B cell (primary cell): ENCODE measurements at regions not wholly inside any gene's neighbourhood (a gene's known extent, or its start where the extent isn't known, plus 50 kb on each side); places are given as distances from the start of the nearest gene placed in this dataset.
"Not testable (repeated sequence)": the region's sequence is repeated elsewhere in the genome, so short reads cannot be mapped to it uniquely, and the experiment has no call there.

ENCODE experiments used
- ATAC-seq: fragments of 200-7000 bp; cut with Tn5 transposase; one replicate; pipeline ENCODE4 v1.10.0; 2021; ENCODE audit warnings: low read depth, mild to moderate bottlenecking, moderate number of reproducible peaks, moderate library complexity
- CTCF ChIA-PET: fragments of 350-600 bp; sonication (Branson Sonifier 250); formaldehyde crosslinking; loops from one replicate; lab custom pipeline; 2021; ENCODE audit warnings: antibody characterized with exemption, inconsistent platforms; lab: Charles Lee
- POLR2A ChIA-PET: fragments of 350-600 bp; sonication (Branson Sonifier 250); formaldehyde crosslinking; loops from one replicate; lab custom pipeline; 2021; ENCODE audit warnings: antibody characterized with exemption; lab: Charles Lee
- DNase-seq: peaks from one replicate; pipeline ENCODE4 v3.0.0; 2013
- H2AFZ ChIP-seq: 2 replicates; pipeline ENCODE4 v1.6.1; 2012; ENCODE audit warnings: mild to moderate bottlenecking, low read depth, low read length; ENCODE audit not compliant: insufficient read depth, poor library complexity, severe bottlenecking
- H3K27ac ChIP-seq, 2 donors: 1 replicate in 1 of 2; 2 replicates in 1 of 2; pipeline ENCODE4 v1.5.1; 2012 to 2013; ENCODE audit warnings: low read length in 2 of 2, mild to moderate bottlenecking in 2 of 2, moderate library complexity in 1 of 2
- H3K27me3 ChIP-seq, 4 experiments: fragments of 200-600 bp in 1 of 4; sonication (generic) in 1 of 4; replicated peaks in 1 of 4; 1 replicate in 2 of 4; 2 replicates in 2 of 4; pipeline versions ENCODE4 v1.6.1 to v1.7.0; 2013 to 2016; ENCODE audit warnings: low read length in 3 of 4, mild to moderate bottlenecking in 2 of 4, mixed read lengths in 1 of 4, moderate library complexity in 1 of 4; ENCODE audit not compliant: insufficient read depth in 4 of 4, control insufficient read depth in 3 of 4; ENCODE audit errors: control extremely low read depth in 1 of 4
- H3K36me3 ChIP-seq, 2 experiments: replicated peaks in 1 of 2; 1 replicate in 1 of 2; 2 replicates in 1 of 2; pipeline versions ENCODE4 v1.6.1 to v1.7.1; 2013; ENCODE audit warnings: low read length in 1 of 2; ENCODE audit not compliant: insufficient read depth in 2 of 2, control insufficient read depth in 1 of 2; ENCODE audit errors: control extremely low read depth in 1 of 2, extremely low read depth in 1 of 2
- H3K4me1 ChIP-seq, 2 donors: fragments of 200-600 bp in 1 of 2; sonication (generic) in 1 of 2; 1 replicate in 1 of 2; 2 replicates in 1 of 2; pipeline versions ENCODE4 v1.5.1 to v1.6.1; 2013 to 2017; ENCODE audit warnings: low read length in 2 of 2; ENCODE audit not compliant: control insufficient read depth in 2 of 2, insufficient read depth in 2 of 2
- H3K4me2 ChIP-seq: replicated peaks from 2 replicates; pipeline ENCODE3; 2012; ENCODE audit warnings: mild to moderate bottlenecking, low read depth, low read length; ENCODE audit not compliant: poor library complexity, severe bottlenecking
- H3K4me3 ChIP-seq, 5 experiments: fragments of 200-600 bp in 1 of 5; sonication (generic) in 1 of 5; 1 replicate in 3 of 5; 2 replicates in 2 of 5; pipeline versions ENCODE4 v1.5.1 to v1.7.0; 2011 to 2016; ENCODE audit warnings: low read length in 4 of 5, mild to moderate bottlenecking in 4 of 5, low read depth in 2 of 5, control low read depth in 1 of 5, moderate library complexity in 1 of 5; ENCODE audit not compliant: insufficient read depth in 1 of 5; ENCODE audit errors: control extremely low read depth in 1 of 5, extremely low read depth in 1 of 5
- H3K79me2 ChIP-seq: fragments of 200-600 bp; sonication (generic); one replicate; pipeline ENCODE4 v1.6.0; 2016; ENCODE audit warnings: low read length; ENCODE audit not compliant: control insufficient read depth, insufficient read depth
- H3K9ac ChIP-seq: fragments of 200-600 bp; sonication (generic); 2 replicates; pipeline ENCODE4 v1.6.1; 2017; ENCODE audit warnings: mild to moderate bottlenecking, low read length, moderate library complexity
- H3K9me3 ChIP-seq, 3 donors: one replicate each; pipeline versions ENCODE4 v1.6.1 to v1.7.1; 2013; ENCODE audit warnings: low read length in 2 of 3; ENCODE audit not compliant: control insufficient read depth in 2 of 3, insufficient read depth in 1 of 3; ENCODE audit errors: control extremely low read depth in 1 of 3
- H4K20me1 ChIP-seq: 2 replicates; pipeline ENCODE4 v1.6.0; 2012; ENCODE audit warnings: mild to moderate bottlenecking, low read length; ENCODE audit not compliant: insufficient read depth, control insufficient read depth, poor library complexity, severe bottlenecking
- H3K27ac Mint-ChIP-seq: one replicate; pipeline ENCODE4 v1.8.0; 2021; ENCODE audit warnings: mixed read lengths
- H3K27me3 Mint-ChIP-seq: one replicate; pipeline ENCODE4 v1.8.0; 2021; ENCODE audit warnings: mixed read lengths
- H3K4me1 Mint-ChIP-seq: one replicate; pipeline ENCODE4 v1.8.0; 2021; ENCODE audit warnings: mixed read lengths
- H3K4me3 Mint-ChIP-seq: one replicate; pipeline ENCODE4 v1.8.0; 2021; ENCODE audit warnings: mixed read lengths
- H3K9me3 Mint-ChIP-seq: one replicate; pipeline ENCODE4 v1.8.0; 2022; ENCODE audit warnings: mixed read lengths; ENCODE audit not compliant: insufficient read depth
- EZH2 ChIP-seq: IDR thresholded peaks from 2 replicates; pipeline ENCODE4 v1.6.1; 2012; ENCODE audit warnings: borderline replicate concordance, low read depth, mild to moderate bottlenecking, moderate library complexity, low read length; ENCODE audit not compliant: insufficient read depth, poor library complexity, severe bottlenecking
- WGBS: methylation state at CpG from one replicate; pipeline ENCODE4 v1.1.5; 2013; ENCODE audit warnings: missing lambda C conversion rate; ENCODE audit not compliant: insufficient coverage; 5-methylcytosine and 5-hydroxymethylcytosine counted together
- intact Hi-C: fragments of 100-400 bp; cut with micrococcal nuclease; formaldehyde crosslinking; loops from one replicate; pipeline ENCODE4 v1.10.0; 2022
- TF ChIP-seq, protein P1 (sequence below): fragments of 200-600 bp; IDR thresholded peaks from one replicate; pipeline ENCODE4 v1.8.0; 2022; ENCODE audit warnings: antibody characterized with exemption, mild to moderate bottlenecking

DNA sequence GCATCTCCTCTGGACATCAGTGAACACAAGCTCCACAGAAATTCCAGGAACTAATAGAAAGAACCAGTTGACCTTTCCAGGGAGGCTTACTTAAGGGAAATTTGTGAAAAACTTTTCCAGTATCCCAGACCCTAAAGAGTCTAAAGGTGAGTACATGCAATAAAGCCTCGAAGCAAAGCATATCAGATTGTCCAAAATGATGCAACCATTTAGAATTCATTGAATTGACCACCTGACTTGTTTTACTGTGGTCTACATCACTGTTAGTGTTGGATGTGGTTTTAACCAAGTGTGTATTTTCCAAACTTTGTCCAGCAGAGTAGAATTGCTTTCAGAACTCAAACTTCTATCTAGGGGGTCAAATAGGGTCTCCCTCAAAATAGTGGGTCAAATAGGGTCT lies 76.3 kb upstream of the TIAM1 start:
- WGBS: no CpG with 5 or more reads among the region's 1 CpG
- H3K9me3 ChIP-seq: peaks cover 0 to 6% (median 0%) of the 10 kb centered on the region in 3 donors
- no peak for TF ChIP-seq EZH2
- TF ChIP-seq, protein P1, sequence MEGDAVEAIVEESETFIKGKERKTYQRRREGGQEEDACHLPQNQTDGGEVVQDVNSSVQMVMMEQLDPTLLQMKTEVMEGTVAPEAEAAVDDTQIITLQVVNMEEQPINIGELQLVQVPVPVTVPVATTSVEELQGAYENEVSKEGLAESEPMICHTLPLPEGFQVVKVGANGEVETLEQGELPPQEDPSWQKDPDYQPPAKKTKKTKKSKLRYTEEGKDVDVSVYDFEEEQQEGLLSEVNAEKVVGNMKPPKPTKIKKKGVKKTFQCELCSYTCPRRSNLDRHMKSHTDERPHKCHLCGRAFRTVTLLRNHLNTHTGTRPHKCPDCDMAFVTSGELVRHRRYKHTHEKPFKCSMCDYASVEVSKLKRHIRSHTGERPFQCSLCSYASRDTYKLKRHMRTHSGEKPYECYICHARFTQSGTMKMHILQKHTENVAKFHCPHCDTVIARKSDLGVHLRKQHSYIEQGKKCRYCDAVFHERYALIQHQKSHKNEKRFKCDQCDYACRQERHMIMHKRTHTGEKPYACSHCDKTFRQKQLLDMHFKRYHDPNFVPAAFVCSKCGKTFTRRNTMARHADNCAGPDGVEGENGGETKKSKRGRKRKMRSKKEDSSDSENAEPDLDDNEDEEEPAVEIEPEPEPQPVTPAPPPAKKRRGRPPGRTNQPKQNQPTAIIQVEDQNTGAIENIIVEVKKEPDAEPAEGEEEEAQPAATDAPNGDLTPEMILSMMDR: no peak
- H4K20me1 ChIP-seq: no peaks in the 10 kb centered on the region
- DNase-seq (no peak), ATAC-seq (no peak)
- intact Hi-C loops: no loop called here
- H3K4me3 ChIP-seq: no peak overlapping the region
- POLR2A ChIA-PET: no interaction called here
- no peak overlapping the region for H2AFZ ChIP-seq
- Mint-ChIP-seq H3K9me3 (no peaks in the 10 kb centered on the region), H3K4me1 (no peaks in the 10 kb centered on the region), H3K27ac (no peak overlapping the region), H3K4me3 (no peak overlapping the region), H3K27me3 (no peaks in the 10 kb centered on the region)
- H3K4me1 ChIP-seq: no peaks in the 10 kb centered on the region
- H3K9ac ChIP-seq: no peak overlapping the region
- H3K79me2 ChIP-seq: no peaks in the 10 kb centered on the region
- no peak overlapping the region for H3K4me2 ChIP-seq
- no peaks in the 10 kb centered on the region for H3K36me3 ChIP-seq
- no peak overlapping the region for H3K27ac ChIP-seq
- no peaks in the 10 kb centered on the region for H3K27me3 ChIP-seq
- CTCF ChIA-PET: no interaction called here

DNA sequence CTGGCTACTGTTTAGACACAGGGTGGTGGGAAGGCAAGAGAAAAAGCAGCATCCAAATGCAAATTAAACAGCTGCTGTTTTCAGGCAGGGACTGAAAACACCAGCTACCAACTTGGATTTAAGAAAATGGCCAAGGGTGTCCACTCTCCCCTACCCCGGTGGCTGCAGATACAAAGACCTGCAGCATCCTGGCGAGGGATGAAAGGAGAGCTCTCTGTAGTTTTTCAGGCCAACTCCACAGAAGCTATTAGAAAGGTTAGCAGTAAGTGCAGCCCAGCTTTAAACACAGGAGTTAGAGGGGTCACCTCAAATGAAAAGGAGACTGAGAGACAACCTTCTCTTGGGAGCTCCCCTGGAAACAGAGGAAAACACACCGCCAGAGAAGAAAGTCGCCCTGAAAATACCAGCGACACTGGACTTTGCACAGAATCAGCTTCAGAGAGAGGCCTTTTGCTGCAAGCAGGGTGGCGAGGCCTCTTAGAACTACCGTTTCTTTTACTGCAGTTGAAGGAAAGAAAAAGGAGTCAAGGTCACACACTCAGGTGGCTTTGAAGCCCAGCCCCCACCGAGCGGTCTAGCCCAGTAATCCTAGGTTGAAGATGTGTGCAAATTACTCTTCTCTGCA lies 74.4 kb upstream of the TIAM1 start:
- Histone ChIP-seq H3K79me2 (no peaks in the 10 kb centered on the region), H3K36me3 (no peaks in the 10 kb centered on the region), H3K4me3 (no peak overlapping the region), H3K27me3 (no peaks in the 10 kb centered on the region), H3K9me3 (peaks cover 0 to 6% (median 0%) of the 10 kb centered on the region in 3 donors), H3K4me1 (no peaks in the 10 kb centered on the region), H2AFZ (no peak overlapping the region), H4K20me1 (no peaks in the 10 kb centered on the region), H3K27ac (no peak overlapping the region), H3K9ac (no peak overlapping the region), H3K4me2 (no peak overlapping the region)
- ATAC-seq (no peak), DNase-seq (no peak)
- no peaks in the 10 kb centered on the region for H3K4me1 Mint-ChIP-seq
- WGBS: 97% methylated on average over 7 of the region's 9 CpGs
- H3K27ac Mint-ChIP-seq: no peak overlapping the region
- no peaks in the 10 kb centered on the region for H3K27me3 Mint-ChIP-seq
- intact Hi-C loops: no loop called here
- ChIA-PET POLR2A (no interaction called here), CTCF (no interaction called here)
- TF ChIP-seq EZH2: no peak
- TF ChIP-seq, protein P1: no peak
- H3K4me3 Mint-ChIP-seq: no peak overlapping the region
- H3K9me3 Mint-ChIP-seq: no peaks in the 10 kb centered on the region

DNA sequence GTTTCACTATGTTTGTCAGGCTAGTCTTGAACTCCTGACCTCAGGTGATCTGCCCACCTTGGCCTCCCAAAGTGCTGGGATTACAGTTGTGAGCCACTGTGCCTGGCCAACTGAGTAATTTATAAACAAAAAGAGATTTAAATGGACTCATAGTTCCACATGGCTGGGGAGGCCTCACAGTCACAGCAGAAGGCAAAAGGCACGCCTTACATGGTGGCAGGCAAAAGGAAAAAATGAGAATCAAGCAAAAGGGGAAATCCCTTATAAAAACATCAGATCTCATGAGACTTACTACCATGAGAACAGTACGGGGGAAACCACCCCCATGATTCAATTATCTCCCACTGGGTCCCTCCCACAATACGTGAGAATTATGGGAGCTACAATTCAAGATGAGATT lies 73.2 kb upstream of the TIAM1 start:
- H3K9me3 ChIP-seq, ATAC-seq, CTCF ChIA-PET, H3K4me1 ChIP-seq, H3K36me3 ChIP-seq, H3K9me3 Mint-ChIP-seq, H3K79me2 ChIP-seq, H3K9ac ChIP-seq, H4K20me1 ChIP-seq, H3K27me3 Mint-ChIP-seq, H3K27ac ChIP-seq, H3K4me2 ChIP-seq, H3K4me3 ChIP-seq, DNase-seq, POLR2A ChIA-PET, H3K27me3 ChIP-seq, H3K27ac Mint-ChIP-seq, H3K4me3 Mint-ChIP-seq, H3K4me1 Mint-ChIP-seq, intact Hi-C loops, H2AFZ ChIP-seq: not testable (repeated sequence)
- no CpG with 5 or more reads among the region's 3 CpGs for WGBS
